ENCODE measurements at regions not wholly inside any gene's neighbourhood (a gene's known extent, or its start where the extent isn't known, plus 50 kb on each side); places are given as distances from the start of the nearest gene placed in this dataset.

- no peak overlapping the region for H3K27ac Mint-ChIP-seq (ENCODE audit: unreplicated experiment)
- TF ChIP-seq EZH2 (IDR thresholded peaks at IDR 0.05; ENCODE audit: insufficient read depth, low read length) (no peak), CTCF (IDR thresholded peaks at IDR 0.05; ENCODE audit: insufficient read depth, low read depth, low read length) (no peak)
- Histone ChIP-seq H3K9me3 (ENCODE audit: insufficient read depth, low read depth, low read length) (no peaks in the 10 kb centered on the region), H3K27ac (ENCODE audit: low read depth, low read length) (no peak overlapping the region), H3K9ac (ENCODE audit: low read length) (no peak overlapping the region), H2AFZ (ENCODE audit: low read depth, low read length) (no peak overlapping the region), H3K36me3 (ENCODE audit: insufficient read depth, low read length) (no peaks in the 10 kb centered on the region), H3K4me3 (ENCODE audit: insufficient read depth, low read depth, low read length) (no peak overlapping the region), H3K4me2 (ENCODE audit: low read length) (no peak overlapping the region), H4K20me1 (ENCODE audit: insufficient read depth, low read length) (no peaks in the 10 kb centered on the region), H3K79me2 (ENCODE audit: insufficient read depth, low read length) (no peaks in the 10 kb centered on the region), H3K4me1 (ENCODE audit: insufficient read depth, low read length) (no peaks in the 10 kb centered on the region), H3K27me3 (ENCODE audit: insufficient read depth, low read length) (no peaks in the 10 kb centered on the region)
- no peaks in the 10 kb centered on the region for H3K27me3 Mint-ChIP-seq (ENCODE audit: low read depth, unreplicated experiment)
- no peak overlapping the region for H3K4me3 Mint-ChIP-seq (ENCODE audit: unreplicated experiment)
- DNase-seq (ENCODE audit: low read depth) (no peak), FAIRE-seq (no peak)
- no peaks in the 10 kb centered on the region for H3K9me3 Mint-ChIP-seq (ENCODE audit: unreplicated experiment)
- H3K36me3 Mint-ChIP-seq (ENCODE audit: low read depth, unreplicated experiment), result no peaks in the 10 kb centered on the region
- no peaks in the 10 kb centered on the region for H3K4me1 Mint-ChIP-seq (ENCODE audit: low read depth, unreplicated experiment)
Observed at GRCh38 chr6:8223678-8224077, 121.3 kb upstream of the EEF1E1 start.

DNA sequence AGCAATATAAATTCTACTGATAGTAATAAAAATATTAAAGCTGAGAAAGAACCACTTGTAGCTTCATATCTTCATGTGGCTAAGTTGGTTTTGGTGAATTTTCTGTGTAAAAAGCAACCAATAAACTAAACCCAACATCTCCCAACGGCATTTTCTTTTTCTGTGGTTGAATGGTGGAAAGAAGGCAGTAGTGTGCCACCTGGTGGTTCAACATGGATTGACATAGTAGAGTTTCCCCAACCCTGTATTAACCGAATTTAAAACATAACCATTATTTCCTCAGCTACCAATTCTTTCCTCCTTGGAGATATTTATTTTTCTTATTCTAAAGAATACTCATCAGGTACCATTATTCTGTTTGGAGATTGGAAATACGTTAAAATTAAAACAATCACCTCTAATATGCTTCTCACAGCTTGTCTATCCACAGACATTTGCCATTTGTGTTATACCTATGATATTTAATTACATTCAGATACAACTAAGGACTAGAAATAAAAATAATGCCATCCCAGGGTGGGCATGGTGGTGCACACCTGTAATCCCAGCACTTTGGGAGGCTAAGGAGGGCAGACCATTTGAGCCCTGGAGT, 117.1 kb upstream of the EEF1E1 start:
- Mint-ChIP-seq H3K4me3 (ENCODE audit: unreplicated experiment) (no peak overlapping the region), H3K36me3 (ENCODE audit: low read depth, unreplicated experiment) (no peaks in the 10 kb centered on the region), H3K27me3 (ENCODE audit: low read depth, unreplicated experiment) (no peaks in the 10 kb centered on the region), H3K9me3 (ENCODE audit: unreplicated experiment) (no peaks in the 10 kb centered on the region), H3K27ac (ENCODE audit: unreplicated experiment) (no peak overlapping the region), H3K4me1 (ENCODE audit: low read depth, unreplicated experiment) (peaks cover 5% of the 10 kb centered on the region)
- Histone ChIP-seq H2AFZ (ENCODE audit: low read depth, low read length) (no peak overlapping the region), H4K20me1 (ENCODE audit: insufficient read depth, low read length) (no peaks in the 10 kb centered on the region), H3K4me1 (ENCODE audit: insufficient read depth, low read length) (no peaks in the 10 kb centered on the region), H3K4me2 (ENCODE audit: low read length) (no peak overlapping the region), H3K36me3 (ENCODE audit: insufficient read depth, low read length) (no peaks in the 10 kb centered on the region), H3K79me2 (ENCODE audit: insufficient read depth, low read length) (no peaks in the 10 kb centered on the region), H3K9ac (ENCODE audit: low read length) (no peak overlapping the region), H3K9me3 (ENCODE audit: insufficient read depth, low read depth, low read length) (no peaks in the 10 kb centered on the region), H3K27ac (ENCODE audit: low read depth, low read length) (no peak overlapping the region), H3K4me3 (ENCODE audit: insufficient read depth, low read depth, low read length) (no peak overlapping the region), H3K27me3 (ENCODE audit: insufficient read depth, low read length) (no peaks in the 10 kb centered on the region)
- FAIRE-seq (no peak), DNase-seq (ENCODE audit: low read depth) (peak; percentile 17)
- peak; percentile 80 for TF ChIP-seq CTCF (IDR thresholded peaks at IDR 0.05; ENCODE audit: insufficient read depth, low read depth, low read length)
- no peak for TF ChIP-seq EZH2 (IDR thresholded peaks at IDR 0.05; ENCODE audit: insufficient read depth, low read length)

- no peaks in the 10 kb centered on the region for H4K20me1 ChIP-seq (ENCODE audit: insufficient read depth, low read length)
- no peak overlapping the region for H3K4me2 ChIP-seq (ENCODE audit: low read length)
- H3K36me3 Mint-ChIP-seq (ENCODE audit: low read depth, unreplicated experiment), result no peaks in the 10 kb centered on the region
- no peak overlapping the region for H2AFZ ChIP-seq (ENCODE audit: low read depth, low read length)
- peaks cover 5% of the 10 kb centered on the region for H3K4me1 Mint-ChIP-seq (ENCODE audit: low read depth, unreplicated experiment)
- H3K27me3 ChIP-seq (ENCODE audit: insufficient read depth, low read length), result no peaks in the 10 kb centered on the region
- no peak overlapping the region for H3K27ac ChIP-seq (ENCODE audit: low read depth, low read length)
- no peak for TF ChIP-seq CTCF (IDR thresholded peaks at IDR 0.05; ENCODE audit: insufficient read depth, low read depth, low read length)
- TF ChIP-seq EZH2 (IDR thresholded peaks at IDR 0.05; ENCODE audit: insufficient read depth, low read length), result no peak
- DNase-seq (ENCODE audit: low read depth) (no peak), FAIRE-seq (no peak)
- H3K27ac Mint-ChIP-seq (ENCODE audit: unreplicated experiment), result no peak overlapping the region
- H3K4me3 Mint-ChIP-seq (ENCODE audit: unreplicated experiment), result no peak overlapping the region
- H3K9me3 Mint-ChIP-seq (ENCODE audit: unreplicated experiment), result no peaks in the 10 kb centered on the region
- no peaks in the 10 kb centered on the region for H3K36me3 ChIP-seq (ENCODE audit: insufficient read depth, low read length)
- no peak overlapping the region for H3K4me3 ChIP-seq (ENCODE audit: insufficient read depth, low read depth, low read length)
- H3K9ac ChIP-seq (ENCODE audit: low read length), result no peak overlapping the region
- no peaks in the 10 kb centered on the region for H3K79me2 ChIP-seq (ENCODE audit: insufficient read depth, low read length)
- H3K9me3 ChIP-seq (ENCODE audit: insufficient read depth, low read depth, low read length), result no peaks in the 10 kb centered on the region
- no peaks in the 10 kb centered on the region for H3K4me1 ChIP-seq (ENCODE audit: insufficient read depth, low read length)
- no peaks in the 10 kb centered on the region for H3K27me3 Mint-ChIP-seq (ENCODE audit: low read depth, unreplicated experiment)
Observed at GRCh38 chr6:8218861-8219260, 116.5 kb upstream of the EEF1E1 start.

All from astrocyte (in vitro differentiated cells and primary cell).